Stomach smooth muscle (tissue), 2 donors: ENCODE measurements at regions not wholly inside any gene's neighbourhood (a gene's known extent, or its start where the extent isn't known, plus 50 kb on each side); places are given as distances from the start of the nearest gene placed in this dataset.

Source experiments
- H3K27ac ChIP-seq: one replicate; pipeline ENCODE4 v1.7.0; 2013; ENCODE audit warnings: mild to moderate bottlenecking, low read length, inconsistent platforms
- H3K27me3 ChIP-seq, 2 donors: one replicate each; pipeline ENCODE4 v1.7.0; 2013; ENCODE audit warnings: low read length in 2 of 2; ENCODE audit not compliant: insufficient read depth in 2 of 2, control insufficient read depth in 1 of 2
- H3K36me3 ChIP-seq, 2 donors: one replicate each; pipeline ENCODE4 v1.7.0; 2013; ENCODE audit warnings: low read length in 2 of 2; ENCODE audit not compliant: control insufficient read depth in 2 of 2, insufficient read depth in 2 of 2
- H3K4me1 ChIP-seq: one replicate; pipeline ENCODE4 v1.7.0; 2013; ENCODE audit warnings: low read length; ENCODE audit not compliant: control insufficient read depth, insufficient read depth
- H3K4me3 ChIP-seq, 2 donors: one replicate each; pipeline ENCODE4 v1.7.0; 2013; ENCODE audit warnings: low read length in 2 of 2
- H3K9ac ChIP-seq, 2 donors: one replicate each; pipeline ENCODE4 v1.7.0; 2013; ENCODE audit warnings: low read length in 2 of 2, mild to moderate bottlenecking in 1 of 2
- H3K9me3 ChIP-seq, 2 donors: one replicate each; pipeline ENCODE4 v1.7.0; 2013; ENCODE audit warnings: low read length in 2 of 2; ENCODE audit not compliant: control insufficient read depth in 2 of 2
- donor health status: healthy.
- donor health status: Pancreatic carcinoma.

- Histone ChIP-seq H3K9me3 (no peaks in the 10 kb centered on the region), H3K27ac (no peak overlapping the region), H3K27me3 (no peaks in the 10 kb centered on the region), H3K36me3 (no peaks in the 10 kb centered on the region), H3K4me3 (no peak overlapping the region), H3K4me1 (peaks cover 7% of the 10 kb centered on the region), H3K9ac (no peak overlapping the region)
Observed at GRCh38 chr10:33520223-33520622, 185.8 kb upstream of the NRP1 start.

GRCh38 chr10:33519130-33519860 lies 184.8 kb upstream of the NRP1 start:
- H3K9me3 ChIP-seq = no peaks in the 10 kb centered on the region
- no peak overlapping the region for H3K27ac ChIP-seq
- H3K4me1 ChIP-seq = peaks cover 7% of the 10 kb centered on the region
- H3K36me3 ChIP-seq = no peaks in the 10 kb centered on the region
- H3K9ac ChIP-seq = no peak overlapping the region
- H3K27me3 ChIP-seq = no peaks in the 10 kb centered on the region
- no peak overlapping the region for H3K4me3 ChIP-seq

- Histone ChIP-seq H3K4me1 (peaks cover 10% of the 10 kb centered on the region), H3K27ac (peak overlapping the region; percentile 72), H3K9ac (peak overlapping the region in 1 of 2 donors; percentile 27), H3K9me3 (no peaks in the 10 kb centered on the region), H3K4me3 (no peak overlapping the region), H3K27me3 (no peaks in the 10 kb centered on the region), H3K36me3 (no peaks in the 10 kb centered on the region)
Observed at GRCh38 chr10:33510206-33510605, 175.7 kb upstream of the NRP1 start.

- Histone ChIP-seq H3K9ac (peak overlapping the region in 1 of 2 donors; percentile 58), H3K27ac (peak overlapping the region; percentile 72), H3K36me3 (no peaks in the 10 kb centered on the region), H3K4me1 (peaks cover 10% of the 10 kb centered on the region), H3K9me3 (no peaks in the 10 kb centered on the region), H3K4me3 (peak overlapping the region; percentile 3 to 10), H3K27me3 (no peaks in the 10 kb centered on the region)
Observed at GRCh38 chr10:33509231-33509831, 174.9 kb upstream of the NRP1 start.

GRCh38 chr10:33507662-33508425 lies 173.4 kb upstream of the NRP1 start:
- no peaks in the 10 kb centered on the region for H3K27me3 ChIP-seq
- no peaks in the 10 kb centered on the region for H3K9me3 ChIP-seq
- no peaks in the 10 kb centered on the region for H3K36me3 ChIP-seq
- H3K9ac ChIP-seq = no peak overlapping the region
- peaks cover 10% of the 10 kb centered on the region for H3K4me1 ChIP-seq
- no peak overlapping the region for H3K4me3 ChIP-seq
- H3K27ac ChIP-seq = no peak overlapping the region

- H3K4me3 ChIP-seq = no peak overlapping the region
- no peaks in the 10 kb centered on the region for H3K36me3 ChIP-seq
- peaks cover 10% of the 10 kb centered on the region for H3K4me1 ChIP-seq
- H3K27me3 ChIP-seq = no peaks in the 10 kb centered on the region
- no peak overlapping the region for H3K27ac ChIP-seq
- no peak overlapping the region for H3K9ac ChIP-seq
- H3K9me3 ChIP-seq = no peaks in the 10 kb centered on the region
Observed at GRCh38 chr10:33506838-33507661, 172.6 kb upstream of the NRP1 start.

- peaks cover 10% of the 10 kb centered on the region for H3K4me1 ChIP-seq
- no peak overlapping the region for H3K9ac ChIP-seq
- H3K36me3 ChIP-seq = no peaks in the 10 kb centered on the region
- no peak overlapping the region for H3K4me3 ChIP-seq
- no peak overlapping the region for H3K27ac ChIP-seq
- H3K9me3 ChIP-seq = peaks cover 0 to 3% of the 10 kb centered on the region in 2 donors
- H3K27me3 ChIP-seq = no peaks in the 10 kb centered on the region
Observed at GRCh38 chr10:33506391-33506790, 171.9 kb upstream of the NRP1 start.

GRCh38 chr10:33501161-33501560 lies 166.7 kb upstream of the NRP1 start:
- peaks cover 0 to 3% of the 10 kb centered on the region in 2 donors for H3K9me3 ChIP-seq
- H3K27me3 ChIP-seq = no peaks in the 10 kb centered on the region
- no peak overlapping the region for H3K4me3 ChIP-seq
- no peaks in the 10 kb centered on the region for H3K36me3 ChIP-seq
- H3K9ac ChIP-seq = no peak overlapping the region
- no peak overlapping the region for H3K27ac ChIP-seq
- no peaks in the 10 kb centered on the region for H3K4me1 ChIP-seq

GRCh38 chr10:33498391-33498891 lies 164.0 kb upstream of the NRP1 start:
- no peak overlapping the region for H3K4me3 ChIP-seq

GRCh38 chr10:33497338-33497737 lies 162.9 kb upstream of the NRP1 start:
- H3K9ac ChIP-seq = no peak overlapping the region
- peaks cover 4% of the 10 kb centered on the region for H3K4me1 ChIP-seq
- no peaks in the 10 kb centered on the region for H3K27me3 ChIP-seq
- H3K36me3 ChIP-seq = no peaks in the 10 kb centered on the region
- peaks cover 0 to 3% of the 10 kb centered on the region in 2 donors for H3K9me3 ChIP-seq
- H3K4me3 ChIP-seq = no peak overlapping the region
- H3K27ac ChIP-seq = no peak overlapping the region

More at GRCh38 chr10:33498391-33498891, 164.0 kb upstream of the NRP1 start:
- Histone ChIP-seq H3K4me1 (peaks cover 2% of the 10 kb centered on the region), H3K27ac (no peak overlapping the region), H3K27me3 (no peaks in the 10 kb centered on the region), H3K9me3 (peaks cover 0 to 3% of the 10 kb centered on the region in 2 donors), H3K9ac (no peak overlapping the region), H3K36me3 (no peaks in the 10 kb centered on the region)
